ENCODE measurements at regions not wholly inside any gene's neighbourhood (a gene's known extent, or its start where the extent isn't known, plus 50 kb on each side); places are given as distances from the start of the nearest gene placed in this dataset.

DNA sequence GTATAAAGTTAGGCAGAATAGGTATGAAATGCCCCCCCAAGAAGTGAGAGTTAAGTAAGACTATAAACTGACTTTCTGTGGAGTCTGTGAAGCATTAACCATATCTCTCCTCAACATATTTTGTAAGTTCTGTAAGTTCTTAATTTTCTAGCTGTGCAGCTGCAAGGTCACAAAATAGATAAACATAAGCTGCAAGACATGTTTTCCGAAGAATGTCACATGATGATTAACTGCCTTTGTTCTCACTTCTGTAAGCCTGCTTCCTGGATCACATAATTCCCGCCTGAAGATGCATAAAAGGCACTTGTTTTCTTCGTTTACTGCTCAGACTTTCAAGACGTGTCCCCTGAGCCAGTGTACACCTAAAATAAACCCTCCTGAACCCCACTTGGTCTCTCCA is 292.9 kb upstream of the AMELY start:
- intact Hi-C loops (cut with DNase I; ENCODE audit: low total_unique reads), result no loop called here
- TF ChIP-seq, protein P1, sequence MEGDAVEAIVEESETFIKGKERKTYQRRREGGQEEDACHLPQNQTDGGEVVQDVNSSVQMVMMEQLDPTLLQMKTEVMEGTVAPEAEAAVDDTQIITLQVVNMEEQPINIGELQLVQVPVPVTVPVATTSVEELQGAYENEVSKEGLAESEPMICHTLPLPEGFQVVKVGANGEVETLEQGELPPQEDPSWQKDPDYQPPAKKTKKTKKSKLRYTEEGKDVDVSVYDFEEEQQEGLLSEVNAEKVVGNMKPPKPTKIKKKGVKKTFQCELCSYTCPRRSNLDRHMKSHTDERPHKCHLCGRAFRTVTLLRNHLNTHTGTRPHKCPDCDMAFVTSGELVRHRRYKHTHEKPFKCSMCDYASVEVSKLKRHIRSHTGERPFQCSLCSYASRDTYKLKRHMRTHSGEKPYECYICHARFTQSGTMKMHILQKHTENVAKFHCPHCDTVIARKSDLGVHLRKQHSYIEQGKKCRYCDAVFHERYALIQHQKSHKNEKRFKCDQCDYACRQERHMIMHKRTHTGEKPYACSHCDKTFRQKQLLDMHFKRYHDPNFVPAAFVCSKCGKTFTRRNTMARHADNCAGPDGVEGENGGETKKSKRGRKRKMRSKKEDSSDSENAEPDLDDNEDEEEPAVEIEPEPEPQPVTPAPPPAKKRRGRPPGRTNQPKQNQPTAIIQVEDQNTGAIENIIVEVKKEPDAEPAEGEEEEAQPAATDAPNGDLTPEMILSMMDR (IDR thresholded peaks at IDR 0.05), result no peak
- TF ChIP-seq POLR2AphosphoS5 (IDR thresholded peaks at IDR 0.05) (no peak), POLR2A (IDR thresholded peaks at IDR 0.05) (no peak)

DNA sequence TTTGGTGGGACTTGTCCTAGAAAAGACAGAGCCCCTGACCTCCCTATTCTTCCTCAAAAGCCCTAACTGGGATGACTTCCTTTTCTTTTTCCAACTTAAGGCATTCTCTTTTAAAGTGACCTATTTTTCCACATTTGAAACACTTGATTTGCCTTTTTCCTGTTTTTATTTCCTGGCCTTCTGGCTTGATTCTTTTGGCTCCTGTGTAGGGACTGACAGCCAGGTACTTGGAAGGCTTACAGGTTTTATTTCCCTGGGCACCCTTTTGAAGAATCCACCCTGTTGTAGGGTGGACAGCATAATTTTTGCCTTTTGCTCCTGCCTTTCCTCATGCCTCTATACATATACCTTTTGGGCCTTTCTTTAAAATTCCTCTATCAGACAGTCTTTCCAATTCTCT is 271.0 kb upstream of the AMELY start:
- Histone ChIP-seq H3K4me3 (no peak overlapping the region), H3K36me3 (no peaks in the 10 kb centered on the region), H3K9me3 (no peaks in the 10 kb centered on the region), H3K27ac (no peak overlapping the region), H3K27me3 (no peaks in the 10 kb centered on the region), H3K4me1 (no peaks in the 10 kb centered on the region)
- TF ChIP-seq, protein P1 (IDR thresholded peaks at IDR 0.05), result no peak
- no peak for TF ChIP-seq POLR2A (IDR thresholded peaks at IDR 0.05)
- TF ChIP-seq POLR2AphosphoS5 (IDR thresholded peaks at IDR 0.05), result no peak
- no peak for DNase-seq (ENCODE audit: low spot score in 2 of 2)
- intact Hi-C loops (cut with DNase I; ENCODE audit: low total_unique reads), result no loop called here

More for the DNA sequence above, 292.9 kb upstream of the AMELY start:
- no peak overlapping the region for H3K27ac ChIP-seq
- no peaks in the 10 kb centered on the region for H3K36me3 ChIP-seq
- DNase-seq (ENCODE audit: low spot score in 2 of 2), result no peak
- H3K27me3 ChIP-seq, result no peaks in the 10 kb centered on the region
- no peak overlapping the region for H3K4me3 ChIP-seq
- no peaks in the 10 kb centered on the region for H3K9me3 ChIP-seq
- no peaks in the 10 kb centered on the region for H3K4me1 ChIP-seq

DNA sequence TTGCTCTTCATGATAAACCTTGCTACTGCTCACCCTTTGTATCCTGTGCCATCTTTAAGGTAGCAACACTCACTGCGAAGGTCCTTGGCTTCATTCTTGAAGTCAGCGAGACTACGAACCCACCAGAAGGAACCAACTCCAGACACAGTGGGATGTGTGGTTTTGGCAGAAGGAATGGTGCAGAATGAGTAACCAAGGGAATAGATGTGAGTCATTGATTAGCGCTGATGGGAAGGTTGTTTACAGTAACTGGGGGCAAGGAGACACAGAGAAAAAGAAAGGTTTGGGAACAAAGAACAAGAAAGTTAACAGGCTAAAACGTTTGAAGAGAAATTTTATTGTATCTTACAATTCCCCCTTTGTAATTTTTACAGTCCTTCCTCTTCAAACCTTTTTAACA is 266.1 kb upstream of the AMELY start:
- intact Hi-C loops (cut with DNase I; ENCODE audit: low total_unique reads), result no loop called here
- DNase-seq (ENCODE audit: low spot score in 2 of 2), result no peak

DNA sequence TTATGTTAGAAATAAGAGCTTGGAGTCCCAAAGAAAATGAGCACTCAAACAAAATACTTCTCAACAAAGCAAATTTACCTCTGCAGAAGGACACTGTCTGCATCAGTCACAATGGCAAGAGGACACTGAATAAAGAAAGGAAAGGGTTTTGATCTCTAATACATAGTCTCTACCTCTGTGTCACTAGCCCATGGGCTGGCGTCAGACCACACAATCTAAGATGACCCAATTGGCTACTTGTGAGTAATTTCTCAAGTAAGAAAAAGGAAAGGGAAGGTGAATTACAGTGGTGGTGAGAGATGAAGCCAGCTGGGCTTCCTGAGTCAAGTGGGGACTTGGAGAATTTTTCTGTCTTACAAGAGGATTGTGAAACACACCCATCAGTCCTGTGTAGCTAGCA is 257.9 kb upstream of the AMELY start:
- intact Hi-C loops (cut with DNase I; ENCODE audit: low total_unique reads), result no loop called here
- TF ChIP-seq, protein P1 (IDR thresholded peaks at IDR 0.05), result no peak
- TF ChIP-seq POLR2AphosphoS5 (IDR thresholded peaks at IDR 0.05) (no peak), POLR2A (IDR thresholded peaks at IDR 0.05) (no peak)
- Histone ChIP-seq H3K9me3 (no peaks in the 10 kb centered on the region), H3K27me3 (no peaks in the 10 kb centered on the region), H3K4me3 (no peak overlapping the region), H3K4me1 (no peaks in the 10 kb centered on the region), H3K36me3 (no peaks in the 10 kb centered on the region), H3K27ac (no peak overlapping the region)
- no peak for DNase-seq (ENCODE audit: low spot score in 2 of 2)

More for the DNA sequence above, 266.1 kb upstream of the AMELY start:
- H3K9me3 ChIP-seq, result no peaks in the 10 kb centered on the region
- H3K27me3 ChIP-seq, result no peaks in the 10 kb centered on the region
- H3K4me3 ChIP-seq, result no peak overlapping the region
- no peaks in the 10 kb centered on the region for H3K36me3 ChIP-seq
- TF ChIP-seq POLR2A (IDR thresholded peaks at IDR 0.05) (no peak), POLR2AphosphoS5 (IDR thresholded peaks at IDR 0.05) (no peak)
- TF ChIP-seq, protein P1 (IDR thresholded peaks at IDR 0.05), result no peak
- H3K4me1 ChIP-seq, result no peaks in the 10 kb centered on the region
- H3K27ac ChIP-seq, result no peak overlapping the region

DNA sequence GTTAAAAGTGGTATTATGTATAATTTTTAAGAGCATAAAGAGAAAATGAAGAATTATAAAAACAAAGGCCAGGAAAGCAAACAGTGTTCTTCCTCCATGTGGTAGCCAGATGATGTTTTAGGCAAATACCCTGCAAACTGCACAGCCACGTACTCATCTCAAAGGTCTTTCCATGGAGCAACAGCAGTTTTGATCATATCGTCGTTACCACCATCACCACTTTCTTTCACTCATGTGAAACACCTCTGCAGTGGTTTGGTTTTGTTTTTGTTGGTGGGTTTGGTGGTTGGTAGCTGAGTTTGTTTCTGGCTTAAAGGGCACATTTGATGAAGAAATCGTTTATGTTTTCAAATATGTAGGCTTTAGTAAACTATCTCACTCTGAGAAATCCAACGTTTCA is 229.9 kb upstream of the AMELY start:
- Histone ChIP-seq H3K4me1 (no peaks in the 10 kb centered on the region), H3K27me3 (no peaks in the 10 kb centered on the region), H3K9me3 (no peaks in the 10 kb centered on the region), H3K4me3 (no peak overlapping the region), H3K36me3 (no peaks in the 10 kb centered on the region), H3K27ac (no peak overlapping the region)
- intact Hi-C loops (cut with DNase I; ENCODE audit: low total_unique reads), result no loop called here
- no peak for TF ChIP-seq POLR2AphosphoS5 (IDR thresholded peaks at IDR 0.05)
- no peak for TF ChIP-seq POLR2A (IDR thresholded peaks at IDR 0.05)
- TF ChIP-seq, protein P1 (IDR thresholded peaks at IDR 0.05), result no peak
- no peak for DNase-seq (ENCODE audit: low spot score in 2 of 2)

Data from breast epithelium (tissue), 4 donors.